DOHH2 (cell line): ENCODE measurements at regions not wholly inside any gene's neighbourhood (a gene's known extent, or its start where the extent isn't known, plus 50 kb on each side); places are given as distances from the start of the nearest gene placed in this dataset.
"Not testable (repeated sequence)": the region's sequence is repeated elsewhere in the genome, so short reads cannot be mapped to it uniquely, and the experiment has no call there.

Experiments used
- CTCF ChIP-seq: fragments of 200-600 bp; sonication (generic); IDR thresholded peaks from one replicate; pipeline ENCODE4 v1.5.1; 2014; ENCODE audit warnings: antibody characterized with exemption, mild to moderate bottlenecking, low read depth, low read length; ENCODE audit not compliant: poor library complexity, severe bottlenecking
- EZH2phosphoT487 ChIP-seq: fragments of 200-600 bp; sonication (generic); IDR thresholded peaks from 2 replicates; pipeline ENCODE4 v1.6.1; 2017; ENCODE audit warnings: borderline replicate concordance, mild to moderate bottlenecking, antibody characterized with exemption, low read length, moderate library complexity, mixed read lengths

GRCh38 chr12:30520285-30520684, 175.4 kb downstream of the IPO8 start:
- TF ChIP-seq CTCF, EZH2phosphoT487: not testable (repeated sequence)
